Kidney glomerular epithelial cell (primary cell): ENCODE measurements at regions not wholly inside any gene's neighbourhood (a gene's known extent, or its start where the extent isn't known, plus 50 kb on each side); places are given as distances from the start of the nearest gene placed in this dataset.
"Not testable (repeated sequence)": the region's sequence is repeated elsewhere in the genome, so short reads cannot be mapped to it uniquely, and the experiment has no call there.

Source experiments
- DNase-seq: peaks from one replicate; lab custom pipeline; 2025; lab: John Stamatoyannopoulos, UW

GRCh38 chr11:29162491-29162890, 854.3 kb downstream of the KCNA4 start:
- no peak for DNase-seq

GRCh38 chr11:29161191-29161590, 855.6 kb downstream of the KCNA4 start:
- peak; percentile 10 for DNase-seq

GRCh38 chr11:29159552-29160465, 857.0 kb downstream of the KCNA4 start:
- DNase-seq, result peak; percentile 78

GRCh38 chr11:29153078-29153477, 863.8 kb downstream of the KCNA4 start:
- no peak for DNase-seq

- not testable (repeated sequence) for DNase-seq
These were observed 874.3 kb downstream of the KCNA4 start for GRCh38 chr11:29142573-29142972.

GRCh38 chr11:29135504-29135903, 881.3 kb downstream of the KCNA4 start:
- DNase-seq, result peak; percentile 58

GRCh38 chr11:29131055-29131454, 885.8 kb downstream of the KCNA4 start:
- no peak for DNase-seq

- no peak for DNase-seq
These were observed 887.0 kb downstream of the KCNA4 start for GRCh38 chr11:29129844-29130243.

- DNase-seq, result peak; percentile 33
These were observed 889.4 kb downstream of the KCNA4 start for GRCh38 chr11:29127461-29127860.

- DNase-seq, result no peak
These were observed 891.2 kb downstream of the KCNA4 start for GRCh38 chr11:29125606-29126005.

- DNase-seq, result no peak
These were observed 892.4 kb downstream of the KCNA4 start for GRCh38 chr11:29124470-29124869.

- peak; percentile 92 for DNase-seq
These were observed 896.9 kb downstream of the KCNA4 start for GRCh38 chr11:29119707-29120618.

GRCh38 chr11:29119116-29119515, 897.7 kb downstream of the KCNA4 start:
- no peak for DNase-seq

GRCh38 chr11:29100967-29101366, 915.9 kb downstream of the KCNA4 start:
- DNase-seq, result no peak

- no peak for DNase-seq
These were observed 921.0 kb downstream of the KCNA4 start for GRCh38 chr11:29095821-29096220.

- peak; percentile 67 for DNase-seq
These were observed 923.3 kb downstream of the KCNA4 start for GRCh38 chr11:29093416-29094120.

GRCh38 chr11:29087200-29087812, 929.5 kb downstream of the KCNA4 start:
- DNase-seq, result no peak

- no peak for DNase-seq
These were observed 941.1 kb downstream of the KCNA4 start for GRCh38 chr11:29075726-29076125.

GRCh38 chr11:29063630-29064361, 953.0 kb downstream of the KCNA4 start:
- no peak for DNase-seq

GRCh38 chr11:29061452-29061851, 953.3 kb downstream of the METTL15 start:
- DNase-seq, result no peak

- DNase-seq, result not testable (repeated sequence)
These were observed 948.3 kb downstream of the METTL15 start for GRCh38 chr11:29056487-29056886.
